NCI-H1092 (cell line): ENCODE measurements at regions not wholly inside any gene's neighbourhood (a gene's known extent, or its start where the extent isn't known, plus 50 kb on each side); places are given as distances from the start of the nearest gene placed in this dataset.
"Not testable (repeated sequence)": the region's sequence is repeated elsewhere in the genome, so short reads cannot be mapped to it uniquely, and the experiment has no call there.

Source experiments
- DNase-seq: peaks from one replicate; lab custom pipeline; 2025; lab: John Stamatoyannopoulos, UW

DNA sequence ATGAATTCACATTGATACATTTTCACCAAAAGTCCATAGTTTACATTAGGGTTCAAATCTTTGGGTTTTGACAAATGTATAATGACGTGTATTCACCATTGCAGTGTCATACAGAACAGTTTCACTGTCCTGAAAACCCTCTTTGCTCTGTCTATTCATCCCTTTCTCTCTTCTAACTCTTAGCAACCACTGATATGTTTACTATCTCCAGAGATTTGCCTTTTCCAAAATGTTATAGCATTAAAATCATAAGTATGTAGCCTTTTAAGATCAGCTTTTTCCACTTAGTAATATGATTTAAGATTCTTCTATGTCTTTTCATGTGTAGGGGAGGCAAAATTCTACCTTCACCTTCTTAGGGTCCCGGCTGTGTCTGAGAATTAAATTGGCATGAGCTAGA is 203.8 kb downstream of the TPRG1 start:
- no peak for DNase-seq

DNA sequence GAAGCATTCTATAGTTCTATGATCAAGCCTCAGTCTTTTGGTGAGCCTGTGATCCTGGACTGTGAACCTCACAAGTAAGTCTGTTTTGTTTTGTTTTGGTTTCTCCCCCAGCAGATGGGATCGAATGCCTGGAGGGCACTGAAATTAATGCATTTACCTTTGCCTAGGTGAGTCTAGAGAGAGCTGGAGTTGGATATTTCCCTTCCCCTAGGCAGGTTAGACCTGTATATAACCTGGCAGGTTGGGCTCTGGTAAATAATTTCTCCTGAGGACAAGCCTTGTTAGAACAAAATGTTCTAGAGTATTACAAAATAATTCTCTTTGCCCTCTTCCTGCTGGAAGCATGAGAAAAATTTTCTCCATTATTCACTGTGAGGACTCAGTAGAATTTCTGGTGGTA is 211.9 kb downstream of the TPRG1 start:
- no peak for DNase-seq

DNA sequence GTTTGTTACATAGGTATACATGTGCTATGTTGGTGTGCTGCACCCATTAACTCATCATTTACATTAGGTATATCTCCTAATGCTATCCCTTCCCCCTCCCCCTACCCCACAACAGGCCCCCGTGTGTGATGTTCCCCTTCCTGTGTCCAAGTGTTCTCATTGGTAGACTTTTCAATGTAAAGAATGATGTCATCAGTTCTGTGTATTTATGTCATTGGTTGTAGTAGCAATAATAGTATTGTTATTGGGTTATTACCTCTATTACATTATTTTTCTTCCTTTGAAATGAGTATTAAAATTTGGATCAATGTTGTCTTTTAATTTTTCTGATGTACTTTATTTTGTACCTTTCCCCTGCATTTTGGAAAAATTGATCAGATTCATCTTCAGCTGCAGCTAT is 214.1 kb downstream of the TPRG1 start:
- not testable (repeated sequence) for DNase-seq

DNA sequence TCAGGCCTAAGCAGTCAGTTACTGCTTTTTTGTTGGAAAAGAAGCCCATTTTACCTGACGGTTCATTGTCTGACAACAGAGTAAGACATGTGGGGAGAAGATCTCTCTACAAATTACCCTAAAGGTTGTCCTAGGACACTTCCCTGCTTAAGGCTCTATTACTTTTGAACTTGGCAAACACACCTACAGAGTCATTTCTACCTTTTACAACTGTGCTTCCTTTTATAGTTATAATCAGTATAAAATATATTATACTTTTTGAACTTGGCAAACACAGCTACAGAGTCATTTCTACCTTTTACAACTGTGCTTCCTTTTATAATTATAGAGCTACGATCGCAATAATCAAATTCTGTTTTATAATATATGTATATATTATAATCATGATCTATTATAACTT is 215.0 kb downstream of the TPRG1 start:
- no peak for DNase-seq

DNA sequence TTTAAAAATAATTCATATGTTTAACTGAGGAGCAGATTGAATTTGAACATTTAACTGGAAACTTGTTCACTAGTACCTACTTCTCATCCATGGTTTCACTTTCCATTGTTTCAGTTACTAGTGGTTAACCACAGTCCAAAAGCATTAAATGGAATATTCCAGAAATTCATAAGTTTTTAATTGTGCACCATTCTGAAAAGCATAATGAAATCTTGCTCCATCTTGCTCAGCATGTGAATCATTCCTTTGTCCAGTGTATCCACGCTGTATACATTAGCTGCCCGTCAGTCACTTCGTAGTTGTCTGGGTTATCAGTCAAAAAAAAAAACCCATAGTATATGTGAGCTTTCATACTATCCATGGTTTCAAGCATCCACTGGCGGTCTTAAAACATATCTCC is 217.6 kb downstream of the TPRG1 start:
- DNase-seq, result no peak

DNA sequence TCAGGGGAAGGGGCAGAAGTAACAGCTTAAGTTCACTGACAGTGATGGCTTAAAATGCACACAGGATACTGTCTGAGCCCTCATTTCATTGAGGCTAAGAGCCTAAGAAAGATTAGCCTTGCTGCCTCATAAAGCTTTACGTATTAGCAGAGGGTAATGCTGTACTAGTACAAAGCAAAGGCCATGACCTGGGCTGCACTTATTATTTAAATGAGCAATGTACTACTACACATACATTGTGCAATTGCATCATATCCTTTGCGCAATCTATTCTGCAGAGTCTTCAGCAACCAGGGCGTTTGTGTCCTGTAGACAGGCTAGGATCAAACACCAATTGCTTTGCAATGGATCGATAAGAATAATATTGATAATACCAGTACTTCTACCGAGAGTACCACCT is 221.8 kb downstream of the TPRG1 start:
- DNase-seq, result no peak

DNA sequence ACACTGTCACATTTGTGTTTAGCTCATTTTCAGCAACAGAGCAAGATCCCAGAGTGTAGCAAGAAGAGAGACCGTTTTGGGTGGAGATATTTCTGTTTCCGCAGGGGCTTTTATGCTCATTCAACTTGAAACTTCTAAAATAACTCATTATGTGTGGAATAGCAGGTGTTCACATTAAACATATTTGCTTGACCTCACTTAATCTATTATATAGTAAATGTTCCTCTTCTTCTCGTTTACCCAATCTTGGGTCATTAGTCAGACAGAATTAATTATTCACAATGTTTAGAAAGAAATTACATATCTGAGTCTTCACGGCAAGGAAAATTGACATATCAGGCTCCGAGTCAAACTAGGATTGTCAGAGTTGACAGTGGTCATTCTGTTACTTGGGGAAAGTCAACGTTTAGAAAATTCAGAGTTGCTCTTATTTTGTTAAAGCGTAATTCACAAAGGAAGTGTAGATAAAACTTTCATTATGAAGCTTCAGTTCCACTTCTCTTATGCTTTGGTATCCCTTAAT is 222.9 kb downstream of the TPRG1 start:
- DNase-seq, result no peak

DNA sequence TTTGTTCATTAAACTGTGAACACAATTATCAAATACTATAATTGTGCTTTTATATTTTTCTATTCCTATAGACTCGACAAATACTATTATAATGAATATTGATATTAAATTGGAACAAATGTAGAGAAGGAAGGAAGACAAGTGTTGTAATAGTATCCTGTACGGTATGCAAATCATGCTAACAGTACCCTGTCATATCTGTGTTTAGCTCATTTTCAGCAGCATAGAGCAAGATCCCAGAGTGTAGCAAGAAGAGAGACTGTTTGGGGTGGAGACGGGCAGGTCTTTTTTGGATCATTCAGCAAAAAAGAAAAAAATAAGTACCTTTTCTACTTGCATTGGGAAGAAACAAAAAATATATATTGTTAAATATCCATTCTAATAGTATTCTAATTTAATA is 224.1 kb downstream of the TPRG1 start:
- no peak for DNase-seq

DNA sequence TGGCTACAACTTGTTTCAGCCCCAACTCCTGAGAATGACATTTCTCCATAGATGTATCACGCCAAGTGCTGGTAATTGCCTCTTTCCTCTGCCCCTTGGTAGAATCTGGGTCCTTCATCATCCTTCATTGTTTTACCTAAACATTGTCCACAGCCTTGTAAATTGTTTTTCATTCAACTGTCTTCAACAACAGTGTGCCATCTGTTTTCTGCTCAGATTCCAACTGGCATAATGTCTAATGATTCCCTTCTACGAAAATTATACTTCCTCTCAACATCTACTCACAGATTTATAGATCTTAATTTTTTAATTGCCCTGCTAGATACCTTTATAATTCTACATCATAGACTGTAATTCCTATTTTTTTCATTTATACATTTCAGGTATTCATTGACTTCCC is 226.9 kb downstream of the TPRG1 start:
- DNase-seq, result no peak

DNA sequence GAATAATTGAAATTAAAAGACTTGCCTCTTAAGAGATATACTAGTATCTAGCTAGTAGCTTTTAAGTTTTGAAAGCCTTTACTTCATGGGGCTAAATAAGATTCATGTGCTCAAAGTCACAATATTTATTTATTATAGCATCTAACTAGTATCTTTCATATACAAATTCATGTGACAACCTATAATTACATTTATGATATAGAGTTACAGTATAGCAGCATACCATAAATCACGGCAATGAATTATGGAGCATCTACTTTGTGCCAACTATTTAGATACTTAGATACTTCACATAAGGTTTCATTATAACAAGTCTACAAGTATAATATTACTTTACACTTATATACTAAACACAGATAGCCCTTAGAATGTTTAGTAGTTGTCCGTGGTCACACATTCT is 229.4 kb downstream of the TPRG1 start:
- no peak for DNase-seq

DNA sequence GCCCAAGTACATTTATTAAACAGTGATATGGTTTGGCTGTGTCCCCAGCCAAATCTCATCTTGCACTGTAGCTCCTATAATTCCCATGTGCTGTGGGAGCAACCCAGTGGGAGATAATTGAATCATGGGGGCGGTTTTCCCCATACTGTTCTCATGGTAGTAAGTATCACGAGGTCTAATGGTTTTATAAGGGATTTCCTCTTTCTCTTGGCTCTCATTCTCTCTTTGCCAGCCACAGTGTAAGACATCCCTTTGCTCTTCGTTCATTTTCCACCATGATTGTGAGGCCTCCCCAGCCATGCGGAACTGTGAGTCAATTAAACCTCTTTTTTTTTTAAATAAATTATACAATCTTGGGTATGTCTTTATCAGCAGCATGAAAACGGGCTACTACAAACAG is 228.0 kb upstream of the TP63 start:
- no peak for DNase-seq

DNA sequence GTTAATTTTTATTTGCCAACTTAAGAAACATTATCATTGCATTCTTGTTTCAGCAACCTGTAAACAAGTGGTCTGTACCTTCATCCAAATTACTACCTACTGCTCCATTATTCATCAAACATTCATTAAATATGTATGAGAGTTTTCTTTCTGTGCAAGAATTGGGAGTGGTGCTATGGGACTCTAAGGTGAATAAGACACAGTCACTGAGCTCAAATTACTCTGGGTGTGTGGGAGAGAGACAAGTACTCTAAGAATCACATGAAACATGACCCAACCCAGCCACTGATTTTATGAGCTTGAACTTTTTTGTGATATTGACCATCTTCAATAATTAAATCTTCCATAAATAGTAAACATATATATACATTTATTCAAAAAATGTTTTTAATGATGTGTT is 227.2 kb upstream of the TP63 start:
- no peak for DNase-seq

DNA sequence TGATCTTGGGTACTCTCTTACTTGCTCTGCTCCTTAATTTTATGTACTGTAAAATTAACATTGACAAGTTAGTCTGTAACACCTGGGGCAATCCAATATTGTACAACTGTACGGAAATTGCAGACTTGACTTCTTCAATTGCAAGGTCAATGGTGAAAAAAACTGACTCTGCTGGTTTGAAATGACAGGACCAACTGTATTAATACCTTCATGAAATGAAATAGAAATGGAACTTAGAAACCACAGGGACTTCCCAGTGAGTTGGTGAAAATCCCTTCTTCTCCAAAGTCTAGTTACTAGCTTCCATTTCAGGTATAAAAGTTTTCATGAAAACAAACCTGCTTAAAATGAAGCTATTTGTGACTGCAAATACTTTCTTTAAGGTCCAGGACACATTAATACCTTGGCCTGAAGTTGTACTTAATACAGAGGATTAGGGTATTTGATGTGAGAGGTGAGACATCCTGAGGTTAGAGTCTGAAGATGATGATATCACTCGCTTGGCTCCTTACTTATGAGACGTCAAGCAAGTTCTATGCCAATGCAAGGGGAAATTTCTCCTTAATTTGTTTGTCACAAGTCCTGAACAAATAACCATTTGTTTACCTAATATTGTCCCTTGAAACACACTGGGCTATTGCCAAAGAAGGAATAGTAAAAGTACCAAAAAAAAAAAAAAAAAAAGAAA is 226.2 kb upstream of the TP63 start:
- no peak for DNase-seq

DNA sequence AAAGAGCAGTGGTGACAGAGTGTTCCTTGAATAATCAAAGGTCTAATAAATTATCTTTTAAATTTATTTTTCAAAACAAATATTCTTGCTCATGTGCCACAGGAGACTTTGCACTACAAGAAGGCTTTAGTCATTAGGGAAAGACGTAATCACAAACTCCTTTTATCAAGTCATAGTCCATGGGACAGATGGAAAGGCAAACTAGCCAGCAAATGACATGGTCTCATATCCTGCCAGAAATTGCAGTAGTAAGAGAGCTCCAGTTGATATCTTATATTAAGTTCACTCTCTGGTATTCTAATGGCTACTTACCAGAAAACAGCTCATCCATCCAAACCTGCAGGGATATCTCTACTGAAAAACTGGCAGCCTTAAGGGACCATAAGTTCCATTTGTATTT is 225.0 kb upstream of the TP63 start:
- no peak for DNase-seq

DNA sequence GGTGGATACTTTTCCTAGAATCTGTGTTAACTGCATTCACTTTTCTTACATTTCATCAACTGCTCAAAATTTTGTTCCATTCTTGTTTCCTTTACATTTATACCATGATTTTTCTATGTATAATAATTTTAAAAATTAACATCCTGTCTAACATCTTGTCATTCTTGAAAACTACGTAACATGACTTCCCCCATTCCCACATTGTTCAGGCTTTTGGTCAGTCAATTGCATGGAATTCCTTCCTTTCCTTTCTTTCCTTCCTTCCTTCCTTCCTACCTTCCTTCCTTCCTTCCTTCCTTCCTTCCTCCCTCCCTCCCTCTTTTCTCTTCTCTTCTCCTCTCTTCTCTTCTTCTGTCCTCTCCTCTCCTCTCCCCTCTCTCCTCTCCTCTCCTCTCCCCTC is 220.7 kb upstream of the TP63 start:
- no peak for DNase-seq

DNA sequence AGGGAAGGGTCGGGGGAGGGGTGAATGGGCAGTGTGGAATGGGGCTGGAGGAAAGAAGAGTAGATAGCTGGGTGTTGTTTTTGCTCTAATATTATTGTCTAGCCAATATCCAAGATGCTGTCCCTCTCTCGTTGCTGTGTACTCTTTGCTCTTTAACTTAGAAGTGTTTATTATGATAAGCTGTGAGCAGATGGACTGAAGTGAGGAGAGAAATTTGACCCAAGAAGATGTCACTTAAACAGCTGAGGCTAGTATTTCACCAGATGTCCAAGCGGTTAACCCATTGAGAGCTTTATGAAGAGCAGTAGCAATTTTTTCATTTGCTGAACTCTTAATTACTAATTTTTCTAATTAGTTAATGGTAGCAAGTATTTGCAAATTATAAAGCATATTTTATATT is 212.2 kb upstream of the TP63 start:
- DNase-seq, result peak; percentile 3

DNA sequence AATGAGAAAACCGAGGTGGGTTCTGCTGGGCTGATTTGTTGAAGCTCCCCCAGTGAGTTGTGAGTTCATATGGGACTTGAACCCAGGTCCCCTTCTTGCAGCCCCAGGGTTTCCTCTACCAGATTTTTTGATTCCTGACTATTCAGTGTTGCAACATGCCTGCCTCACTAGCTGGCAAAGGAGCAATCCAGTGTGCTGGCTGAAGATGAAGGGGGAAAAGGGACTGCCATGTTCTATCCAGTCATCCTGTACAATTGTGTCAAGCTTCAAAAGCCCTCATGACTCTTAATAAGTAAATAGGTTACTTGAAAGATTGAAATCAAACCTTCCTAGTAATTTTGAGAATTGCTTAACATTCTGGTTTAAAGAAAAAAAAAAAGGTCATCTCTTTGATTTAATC is 211.5 kb upstream of the TP63 start:
- DNase-seq, result no peak

DNA sequence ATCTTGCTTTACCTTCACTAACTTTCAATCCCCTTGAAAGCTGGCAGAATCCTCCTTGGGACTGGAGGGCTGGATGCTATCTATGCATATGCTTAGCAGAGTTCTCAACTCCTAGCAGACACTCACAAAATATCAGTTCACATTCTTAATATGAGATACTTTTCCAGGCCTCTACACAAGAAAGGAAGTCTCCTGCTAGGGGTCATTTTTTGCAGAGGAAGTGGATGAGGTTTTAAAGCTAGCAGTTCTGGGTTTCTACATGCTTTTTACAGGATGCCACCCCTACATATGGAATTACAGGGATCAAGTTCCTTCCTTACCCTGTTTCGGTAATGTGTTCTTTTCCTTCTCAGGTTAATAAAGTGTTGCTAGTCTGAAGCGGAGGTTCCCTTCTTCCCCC is 206.3 kb upstream of the TP63 start:
- no peak for DNase-seq

DNA sequence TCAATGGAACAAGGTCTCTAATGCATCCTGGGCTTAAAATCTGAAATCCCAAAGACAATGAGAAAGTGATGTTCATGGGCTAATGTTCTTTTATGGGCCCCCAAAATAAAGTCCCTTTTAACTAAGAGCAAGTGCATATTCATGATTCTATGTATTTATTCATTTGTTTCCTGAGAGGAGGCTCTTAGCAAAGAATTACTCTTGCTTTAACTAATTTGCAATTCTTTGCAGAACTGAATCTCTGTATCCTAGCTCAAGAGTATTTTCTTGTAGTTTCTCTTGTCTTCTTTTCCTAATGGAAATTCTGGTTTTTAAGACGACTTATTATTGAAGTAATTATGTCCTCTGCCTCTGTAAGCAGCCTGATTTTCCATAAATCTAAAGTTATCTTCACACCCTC is 202.2 kb upstream of the TP63 start:
- no peak for DNase-seq

DNA sequence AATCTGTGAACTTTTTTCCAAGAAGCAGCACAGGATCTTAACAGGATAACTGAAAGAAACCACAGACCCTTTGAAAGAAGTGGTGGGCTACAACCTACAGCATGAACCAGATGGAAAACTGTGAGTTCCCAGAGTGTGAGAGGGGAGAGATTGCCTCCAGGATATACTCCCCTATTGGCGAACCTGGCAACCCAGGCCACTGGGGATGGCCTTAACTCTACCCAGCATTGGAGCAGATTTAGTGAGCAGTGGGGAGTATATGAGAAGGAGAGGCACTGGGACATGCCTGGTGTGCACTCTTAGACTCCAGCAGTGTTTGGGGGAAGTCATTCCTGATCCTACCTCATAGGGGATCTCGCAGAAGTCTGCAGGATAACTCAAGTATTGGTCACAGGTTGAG is 201.0 kb upstream of the TP63 start:
- DNase-seq, result no peak

DNA sequence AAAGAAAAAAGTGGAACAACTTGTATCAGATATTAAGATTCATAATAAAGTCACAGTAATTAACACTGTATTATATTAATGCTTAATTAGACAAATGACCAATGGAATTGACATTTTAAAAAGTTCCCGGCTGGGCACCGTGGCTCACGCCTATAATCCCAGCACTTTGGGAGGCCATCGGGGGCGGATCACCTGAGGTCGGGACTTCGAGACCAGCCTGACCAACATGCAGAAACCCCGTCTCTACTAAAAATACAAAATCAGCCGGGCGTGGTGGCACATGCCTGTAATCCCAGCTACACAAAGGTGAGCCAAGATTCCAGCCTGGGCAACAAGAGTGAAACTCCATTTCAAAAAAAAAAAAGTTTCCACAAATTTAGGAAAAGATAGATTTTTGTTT is 188.9 kb upstream of the TP63 start:
- DNase-seq, result not testable (repeated sequence)

DNA sequence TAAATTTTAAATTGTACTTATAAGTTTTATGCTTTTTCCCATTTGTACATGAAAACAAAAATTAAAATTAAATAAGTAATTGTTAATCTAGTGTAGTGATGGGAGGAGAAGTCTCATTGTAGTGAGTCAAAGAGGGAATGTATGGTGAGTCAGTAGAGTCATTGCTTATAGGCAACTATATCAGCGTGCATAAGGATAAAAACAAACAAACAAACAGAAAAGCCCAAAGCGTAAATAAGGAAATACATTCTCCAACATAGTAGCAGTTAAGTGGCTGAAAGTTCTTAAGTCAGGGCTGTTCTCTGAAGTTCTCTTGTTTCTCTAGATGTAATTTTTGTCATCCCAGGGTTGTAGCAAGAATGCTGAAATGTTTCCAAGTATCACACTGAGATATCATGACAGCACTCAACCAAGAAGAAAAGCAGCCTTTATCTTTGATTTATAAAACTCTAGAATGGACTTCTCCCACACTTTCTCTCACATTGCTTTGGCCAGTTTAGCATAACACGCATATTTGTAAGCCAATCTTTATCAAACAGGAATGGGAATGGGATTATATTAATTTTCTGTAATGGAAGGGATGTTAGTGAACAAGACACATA is 184.1 kb upstream of the TP63 start:
- DNase-seq, result no peak

DNA sequence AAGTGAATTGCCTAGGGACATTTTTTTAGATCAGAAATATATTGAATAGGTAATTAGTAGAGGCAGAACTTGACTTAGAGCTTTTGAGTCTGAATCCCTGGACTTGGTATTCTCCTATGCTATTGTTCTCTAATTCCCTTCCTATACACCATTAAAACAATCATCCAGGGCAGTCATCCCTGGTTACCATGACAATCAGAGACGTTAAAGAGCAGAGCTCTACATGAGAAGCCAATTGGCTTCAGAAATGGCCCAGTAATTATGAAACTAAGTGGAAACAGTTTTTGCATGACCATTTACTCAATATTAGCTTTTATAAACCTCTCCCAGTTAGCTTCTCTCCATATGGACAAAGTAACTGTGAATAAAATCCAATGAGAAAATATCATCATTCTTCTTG is 182.1 kb upstream of the TP63 start:
- no peak for DNase-seq

DNA sequence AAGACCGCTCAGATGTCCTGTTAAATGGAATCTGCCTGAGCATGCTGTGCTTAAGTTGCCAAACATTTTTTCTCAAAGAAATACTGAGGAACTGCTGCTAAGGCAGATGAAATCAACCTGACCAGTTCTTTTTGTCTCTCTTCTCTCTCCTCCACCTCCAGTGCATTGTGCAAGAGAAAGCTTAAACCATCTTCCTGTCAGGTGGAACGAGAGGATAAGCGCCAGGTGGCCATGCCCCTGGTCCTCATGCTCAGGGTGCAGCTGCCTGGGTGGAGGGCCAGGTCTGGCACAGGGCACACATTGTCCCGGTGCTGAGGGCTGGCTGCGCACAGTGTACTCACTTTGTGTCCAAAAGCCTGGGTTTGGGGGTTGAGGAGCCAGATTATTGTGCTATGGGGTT is 176.2 kb upstream of the TP63 start:
- no peak for DNase-seq
